HG03521 (cell line): ENCODE measurements at regions not wholly inside any gene's neighbourhood (a gene's known extent, or its start where the extent isn't known, plus 50 kb on each side); places are given as distances from the start of the nearest gene placed in this dataset.

ENCODE experiments used
- ATAC-seq: cut with Tn5 transposase; IDR thresholded peaks from one replicate; pipeline ENCODE4 v1.9.1; 2021; ENCODE audit warnings: mild to moderate bottlenecking, moderate library complexity; ENCODE audit not compliant: unreplicated experiment

GRCh38 chr18:39037925-39038324 lies 1472.3 kb upstream of the CELF4 start:
- no peak for ATAC-seq

GRCh38 chr18:39033312-39033711 lies 1467.7 kb upstream of the CELF4 start:
- no peak for ATAC-seq

DNA sequence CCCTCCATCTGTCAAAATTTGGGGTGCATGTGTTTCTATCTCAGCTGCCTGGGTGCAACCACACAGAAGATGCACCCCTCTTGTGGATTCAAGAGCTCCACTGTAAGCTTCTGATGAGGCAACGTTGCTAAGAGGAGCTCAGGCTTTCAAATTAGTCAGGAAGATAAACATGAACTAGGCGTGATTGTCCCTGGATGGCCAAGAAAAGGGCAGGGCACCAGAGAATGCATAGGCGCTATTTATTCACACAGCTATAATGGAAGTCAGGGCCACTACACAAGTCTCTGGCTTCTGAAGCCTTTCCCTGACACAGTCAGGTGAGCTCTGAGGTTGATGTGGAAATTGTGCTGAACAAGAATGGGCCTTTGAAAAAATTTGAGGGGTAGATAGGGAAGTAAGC lies 1466.0 kb upstream of the CELF4 start:
- ATAC-seq: no peak

DNA sequence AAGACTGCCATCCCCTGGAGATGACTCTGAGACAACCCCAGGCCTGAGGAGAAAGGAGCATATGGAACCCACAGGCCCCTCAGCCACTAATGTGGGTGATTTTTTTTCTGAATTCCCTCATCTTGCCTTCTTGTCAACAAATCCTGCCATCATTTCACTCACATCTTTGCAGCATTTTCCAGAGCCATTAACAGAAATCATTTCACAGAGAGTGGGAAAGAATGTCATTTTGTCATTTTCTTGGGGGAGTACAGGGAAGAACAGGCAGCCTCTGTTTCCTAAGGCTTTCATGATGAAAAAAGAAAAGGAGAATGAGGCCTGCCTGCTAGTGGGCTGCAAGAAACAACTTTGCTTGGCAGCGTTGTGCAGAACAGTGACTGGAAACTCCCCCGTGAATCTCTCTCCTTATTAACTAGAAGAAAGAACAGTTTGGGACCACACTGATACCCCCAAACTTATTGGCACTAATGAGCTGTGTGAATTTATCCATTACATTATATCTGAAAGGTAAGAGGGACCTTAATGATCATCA lies 1464.6 kb upstream of the CELF4 start:
- ATAC-seq: no peak

- ATAC-seq: no peak
These were observed 1459.9 kb upstream of the CELF4 start for GRCh38 chr18:39025531-39025930.

GRCh38 chr18:39019989-39020388 lies 1454.4 kb upstream of the CELF4 start:
- no peak for ATAC-seq

GRCh38 chr18:39007031-39007902 lies 1441.7 kb upstream of the CELF4 start:
- no peak for ATAC-seq

GRCh38 chr18:38996056-38996455 lies 1430.5 kb upstream of the CELF4 start:
- no peak for ATAC-seq

- no peak for ATAC-seq
These were observed 1427.7 kb upstream of the CELF4 start for GRCh38 chr18:38993342-38993741.

DNA sequence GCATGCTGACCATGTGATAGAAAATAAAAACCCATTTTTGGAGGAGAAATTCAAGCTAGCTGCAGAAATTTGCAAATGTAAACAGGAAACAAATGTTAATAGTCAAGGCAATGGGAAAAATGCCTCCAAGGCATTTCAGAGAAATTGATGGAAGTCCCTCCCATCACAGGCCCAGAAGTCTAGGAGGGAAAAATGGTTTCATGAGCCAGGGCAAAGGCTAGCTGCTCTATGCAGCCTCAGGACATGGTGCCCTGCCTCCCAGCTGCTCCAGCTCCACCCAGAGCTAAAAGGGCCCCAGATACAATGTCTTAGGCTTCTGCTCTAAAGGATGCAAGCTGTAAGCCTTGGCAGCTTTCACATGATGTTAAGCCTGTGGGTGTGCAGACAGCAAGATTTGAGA lies 1419.4 kb upstream of the CELF4 start:
- no peak for ATAC-seq

DNA sequence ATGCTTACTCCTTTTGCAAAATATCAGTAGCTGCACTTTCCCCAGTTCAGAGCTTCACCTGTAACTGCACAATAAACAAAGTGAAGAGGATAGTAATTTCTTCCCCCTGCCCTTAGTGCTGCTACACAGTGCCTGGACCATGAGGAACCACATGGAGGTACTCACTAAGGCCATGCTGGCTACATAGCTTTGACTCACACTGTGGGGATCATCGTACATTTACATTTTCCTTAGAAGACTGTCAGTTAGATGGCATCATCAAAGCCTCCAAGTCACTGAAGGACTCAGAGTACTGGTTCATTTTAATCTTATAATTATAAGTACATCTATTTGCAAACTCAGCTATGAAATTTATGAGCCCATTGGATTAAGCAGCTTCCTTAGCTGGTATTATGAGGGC lies 1416.5 kb upstream of the CELF4 start:
- no peak for ATAC-seq

GRCh38 chr18:38981389-38981788 lies 1415.8 kb upstream of the CELF4 start:
- no peak for ATAC-seq

DNA sequence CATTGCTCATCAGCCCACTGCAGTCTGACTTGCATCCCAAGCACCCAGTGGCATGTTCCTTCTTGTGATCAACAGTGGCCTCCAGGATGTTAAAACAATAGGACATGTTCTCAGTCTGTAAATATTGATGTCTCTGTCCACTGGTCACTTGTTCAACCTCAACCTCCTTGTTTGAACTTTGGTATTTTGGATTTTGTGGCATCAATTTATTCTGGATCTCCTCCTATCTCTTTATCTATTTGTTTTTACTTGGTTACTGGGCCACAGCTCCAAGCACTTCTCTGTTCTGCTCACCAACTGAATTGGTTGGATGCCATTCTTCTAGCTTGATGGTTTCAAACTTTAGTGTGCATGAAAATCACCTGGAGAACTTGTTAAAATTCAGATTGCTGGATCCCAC lies 1414.8 kb upstream of the CELF4 start:
- no peak for ATAC-seq

DNA sequence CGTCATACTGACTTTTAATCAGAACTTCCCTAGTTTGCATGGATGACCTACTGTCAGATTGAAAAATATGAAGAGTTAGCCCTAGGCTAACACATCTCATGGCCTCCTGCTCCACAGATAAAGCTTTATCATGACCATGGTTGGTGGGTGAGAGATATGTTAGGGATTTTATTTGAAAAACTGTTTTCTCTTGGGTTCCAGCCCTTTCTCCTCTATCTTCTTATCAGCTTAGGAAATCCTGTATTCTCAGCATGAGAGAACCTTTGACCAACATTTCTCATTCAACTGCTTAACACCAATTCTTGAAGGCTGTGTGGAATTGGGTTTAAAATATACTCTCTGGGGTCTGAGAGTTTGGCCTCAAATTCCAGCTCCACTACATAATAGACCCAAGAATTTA lies 1407.0 kb upstream of the CELF4 start:
- ATAC-seq: no peak

GRCh38 chr18:38971881-38972280 lies 1406.3 kb upstream of the CELF4 start:
- ATAC-seq: no peak

DNA sequence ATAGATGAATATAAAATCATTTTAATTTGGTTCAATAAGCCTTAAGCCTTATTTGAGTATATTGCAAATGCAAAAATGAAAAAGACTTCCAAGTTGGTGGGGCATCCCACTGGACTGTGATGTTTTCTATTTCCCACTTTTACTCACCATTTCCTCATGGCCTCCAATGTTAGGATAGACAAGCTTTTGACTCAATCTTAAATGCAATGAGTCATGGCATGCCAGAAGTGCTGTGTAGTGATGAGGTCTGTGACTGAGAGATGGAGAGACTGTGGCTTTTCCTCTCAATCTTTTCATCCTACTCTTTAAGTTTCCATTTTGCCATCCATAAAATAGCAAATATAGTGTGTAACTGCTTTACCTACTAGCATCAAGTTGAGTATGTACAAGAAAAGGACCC lies 1401.2 kb upstream of the CELF4 start:
- no peak for ATAC-seq

DNA sequence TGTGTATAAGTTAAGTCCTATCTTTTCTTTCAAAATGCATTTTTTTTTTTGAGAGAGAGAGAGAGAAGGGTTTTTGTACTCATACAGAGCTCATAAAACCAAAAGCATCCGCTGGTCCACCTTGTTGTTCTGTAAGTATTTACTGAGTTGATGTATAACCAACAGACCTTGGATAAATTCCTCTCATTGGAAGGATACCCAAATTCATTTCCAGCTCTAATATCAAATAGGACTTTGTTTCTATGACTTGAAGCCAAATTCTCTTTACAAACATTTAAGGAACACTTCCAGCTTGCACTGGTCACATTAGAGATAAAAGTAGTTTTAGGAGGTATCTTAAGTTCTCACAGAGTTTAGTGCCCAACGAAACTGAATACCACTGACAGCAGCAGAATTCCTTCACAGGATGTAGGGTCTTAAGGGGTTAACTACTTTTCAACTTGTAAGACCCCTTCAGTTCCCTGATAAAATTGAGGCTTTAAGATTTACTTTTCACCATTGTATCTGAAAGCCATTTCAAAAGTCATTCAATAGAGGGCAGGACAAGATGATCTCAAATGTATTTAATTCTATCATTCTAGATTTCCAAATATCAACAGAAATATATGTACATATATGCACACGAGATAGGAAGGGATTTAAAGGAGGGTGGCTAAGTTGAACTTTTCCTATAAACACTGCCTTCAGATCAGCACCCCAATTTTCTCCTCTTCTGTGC lies 1398.5 kb upstream of the CELF4 start:
- ATAC-seq: no peak

DNA sequence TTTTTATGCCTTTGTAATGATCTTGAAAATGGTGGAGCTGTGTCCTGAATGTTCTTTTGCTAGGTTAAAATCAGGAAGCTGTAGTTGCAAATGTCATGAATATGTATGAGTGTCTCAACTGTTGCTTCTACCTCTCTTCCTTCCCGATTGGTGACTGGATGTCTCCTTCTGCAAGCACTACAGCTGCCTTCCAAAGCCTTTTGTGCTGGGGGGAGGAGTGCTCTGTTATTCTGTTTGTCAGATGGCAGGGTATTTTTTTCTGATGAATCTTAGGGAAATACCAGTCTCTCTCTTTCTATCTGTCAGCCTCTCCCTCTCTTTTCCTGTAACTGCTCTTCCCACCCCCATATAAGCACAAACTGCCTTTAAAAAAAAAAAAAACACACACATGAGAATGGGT lies 1396.3 kb upstream of the CELF4 start:
- ATAC-seq: no peak

DNA sequence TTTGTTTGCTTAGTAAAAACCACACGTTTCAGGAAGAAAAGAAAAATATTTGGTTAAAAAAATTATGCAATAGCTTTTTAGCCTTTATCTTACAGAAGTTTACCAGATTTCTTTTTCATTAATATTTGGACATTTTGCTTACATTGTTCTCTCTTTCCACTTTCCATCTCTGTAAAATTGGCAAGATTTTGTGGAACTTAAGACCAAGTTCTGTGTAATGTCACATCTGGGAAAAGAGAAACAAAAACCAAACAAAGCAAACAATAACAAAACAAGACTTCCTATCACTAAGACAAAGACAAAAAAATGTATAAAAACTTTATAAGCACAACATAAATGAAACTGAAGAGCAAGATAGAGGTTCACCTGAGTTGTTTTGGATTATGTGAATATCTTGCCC lies 1392.1 kb upstream of the CELF4 start:
- no peak for ATAC-seq

GRCh38 chr18:38956068-38956467 lies 1390.5 kb upstream of the CELF4 start:
- no peak for ATAC-seq

GRCh38 chr18:38951633-38952032 lies 1386.0 kb upstream of the CELF4 start:
- ATAC-seq: no peak

DNA sequence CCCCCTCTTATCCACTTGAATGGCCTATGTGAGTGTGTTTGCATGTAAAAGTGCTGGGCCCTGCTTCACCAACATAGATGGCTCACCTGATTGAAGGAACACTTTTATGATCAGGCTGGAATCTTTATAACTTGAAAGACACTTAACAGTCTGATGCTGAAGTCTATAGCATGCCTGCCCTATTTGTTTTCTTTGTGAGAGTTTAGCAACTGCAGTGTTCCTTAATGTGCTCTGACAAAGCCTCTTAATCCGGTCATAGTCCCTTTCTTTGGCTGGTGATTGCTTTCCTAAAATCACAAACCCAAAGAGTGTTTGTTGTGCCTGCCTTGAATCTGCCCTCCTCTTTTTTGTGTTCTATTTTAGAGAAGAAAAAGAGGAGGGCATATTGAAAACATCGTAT lies 1382.8 kb upstream of the CELF4 start:
- ATAC-seq: no peak
